Transverse colon (tissue), 4 donors: ENCODE measurements at regions not wholly inside any gene's neighbourhood (a gene's known extent, or its start where the extent isn't known, plus 50 kb on each side); places are given as distances from the start of the nearest gene placed in this dataset.

Source experiments
- EP300 ChIP-seq: sonication (generic); formaldehyde crosslinking; IDR thresholded peaks from one replicate; pipeline ENCODE4 v1.6.1; 2017; ENCODE audit warnings: antibody characterized with exemption, low read depth
- POLR2A ChIP-seq: fragments of 450-650 bp; IDR thresholded peaks from one replicate; pipeline ENCODE4 v1.6.1; 2016; ENCODE audit warnings: antibody characterized with exemption, mild to moderate bottlenecking, moderate library complexity
- POLR2AphosphoS5 ChIP-seq, 3 donors: sonication (generic); formaldehyde crosslinking; IDR thresholded peaks; one replicate each; pipeline ENCODE4 v1.6.1; 2016; ENCODE audit warnings: antibody characterized with exemption in 3 of 3
- TF ChIP-seq, protein P1 (sequence below), 5 experiments: fragments of 200-600 bp in 3 of 5; fragments of 450-650 bp in 2 of 5; sonication (generic) in 3 of 5; IDR thresholded peaks; 1 replicate in 2 of 5; 2 replicates in 3 of 5; pipeline ENCODE4 v1.5.1; 2016 to 2017; ENCODE audit warnings: antibody characterized with exemption in 5 of 5, inconsistent platforms in 3 of 5, mild to moderate bottlenecking in 2 of 5, moderate library complexity in 1 of 5

DNA sequence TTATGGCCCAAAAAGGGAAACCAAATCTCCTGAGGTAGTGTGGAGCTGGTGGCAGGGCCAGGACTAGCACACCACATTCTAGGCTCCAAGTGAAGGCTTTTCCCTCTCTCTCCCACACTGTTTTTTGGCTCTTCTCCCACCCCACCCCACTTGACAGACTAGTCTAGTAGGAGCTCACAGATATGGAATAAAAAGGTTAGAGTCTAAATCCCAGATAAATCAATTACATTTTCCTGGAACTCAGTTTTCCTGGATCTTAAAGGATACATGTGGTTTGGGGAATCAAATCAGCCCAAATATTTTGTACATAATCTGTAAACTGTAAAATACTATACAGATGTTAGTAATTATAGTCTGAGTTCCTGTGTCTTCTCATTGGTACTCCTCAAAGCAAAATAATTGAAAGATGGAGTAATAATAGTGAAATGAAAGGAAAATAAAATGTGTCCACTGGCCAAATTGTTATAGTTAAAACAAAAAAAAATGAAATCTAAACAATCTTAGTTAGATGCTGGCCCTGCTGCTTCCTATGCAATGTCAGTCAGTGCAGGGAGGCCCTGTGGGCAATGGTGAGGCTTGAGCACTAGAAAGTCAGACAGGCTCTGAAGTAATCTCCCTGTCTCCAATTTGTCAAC is 370.4 kb upstream of the CPEB2 start:
- TF ChIP-seq, protein P1, sequence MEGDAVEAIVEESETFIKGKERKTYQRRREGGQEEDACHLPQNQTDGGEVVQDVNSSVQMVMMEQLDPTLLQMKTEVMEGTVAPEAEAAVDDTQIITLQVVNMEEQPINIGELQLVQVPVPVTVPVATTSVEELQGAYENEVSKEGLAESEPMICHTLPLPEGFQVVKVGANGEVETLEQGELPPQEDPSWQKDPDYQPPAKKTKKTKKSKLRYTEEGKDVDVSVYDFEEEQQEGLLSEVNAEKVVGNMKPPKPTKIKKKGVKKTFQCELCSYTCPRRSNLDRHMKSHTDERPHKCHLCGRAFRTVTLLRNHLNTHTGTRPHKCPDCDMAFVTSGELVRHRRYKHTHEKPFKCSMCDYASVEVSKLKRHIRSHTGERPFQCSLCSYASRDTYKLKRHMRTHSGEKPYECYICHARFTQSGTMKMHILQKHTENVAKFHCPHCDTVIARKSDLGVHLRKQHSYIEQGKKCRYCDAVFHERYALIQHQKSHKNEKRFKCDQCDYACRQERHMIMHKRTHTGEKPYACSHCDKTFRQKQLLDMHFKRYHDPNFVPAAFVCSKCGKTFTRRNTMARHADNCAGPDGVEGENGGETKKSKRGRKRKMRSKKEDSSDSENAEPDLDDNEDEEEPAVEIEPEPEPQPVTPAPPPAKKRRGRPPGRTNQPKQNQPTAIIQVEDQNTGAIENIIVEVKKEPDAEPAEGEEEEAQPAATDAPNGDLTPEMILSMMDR (IDR thresholded peaks at IDR 0.05): no peak
- TF ChIP-seq EP300 (no peak), POLR2AphosphoS5 (IDR thresholded peaks at IDR 0.05) (no peak), POLR2A (no peak)
